ENCODE measurements at regions not wholly inside any gene's neighbourhood (a gene's known extent, or its start where the extent isn't known, plus 50 kb on each side); places are given as distances from the start of the nearest gene placed in this dataset.

DNA sequence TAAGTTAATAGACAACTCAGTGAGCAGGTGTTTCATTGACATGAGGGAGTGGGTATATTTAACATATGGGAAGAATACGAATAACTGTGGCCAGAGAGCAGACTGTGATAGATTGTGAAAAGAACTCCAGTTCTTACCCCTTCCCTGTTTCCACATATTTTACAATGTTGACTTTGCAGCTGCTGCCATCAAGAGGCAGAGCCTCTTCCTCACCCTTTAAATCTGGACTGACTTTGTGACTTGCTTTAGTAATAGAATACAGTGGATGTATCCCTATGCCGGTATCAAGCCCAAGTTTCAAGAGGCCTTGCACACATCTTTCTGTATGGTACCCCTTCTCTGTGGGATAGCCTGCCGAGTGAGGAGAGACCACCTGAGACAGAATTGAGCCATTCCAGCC, 356.7 kb downstream of the ETNK1 start:
- H3K4me3 ChIP-seq (ENCODE audit: low read length) = no peak overlapping the region
- no peaks in the 10 kb centered on the region for H3K9me3 ChIP-seq (ENCODE audit: control insufficient read depth, insufficient read depth, low read length)
- H3K79me2 ChIP-seq (ENCODE audit: control insufficient read depth, low read length) = no peaks in the 10 kb centered on the region
- H3K4me1 ChIP-seq (ENCODE audit: control insufficient read depth, low read length) = no peaks in the 10 kb centered on the region
- H3K9me2 ChIP-seq (replicated peaks; ENCODE audit: control insufficient read depth, low read length) = no peaks in the 10 kb centered on the region
- no peaks in the 10 kb centered on the region for H4K20me1 ChIP-seq (ENCODE audit: control insufficient read depth, insufficient read depth, low read depth, low read length)
- TF ChIP-seq EZH2phosphoT487 (IDR thresholded peaks at IDR 0.05; ENCODE audit: borderline replicate concordance, low read length) = no peak
- TF ChIP-seq, protein P1, sequence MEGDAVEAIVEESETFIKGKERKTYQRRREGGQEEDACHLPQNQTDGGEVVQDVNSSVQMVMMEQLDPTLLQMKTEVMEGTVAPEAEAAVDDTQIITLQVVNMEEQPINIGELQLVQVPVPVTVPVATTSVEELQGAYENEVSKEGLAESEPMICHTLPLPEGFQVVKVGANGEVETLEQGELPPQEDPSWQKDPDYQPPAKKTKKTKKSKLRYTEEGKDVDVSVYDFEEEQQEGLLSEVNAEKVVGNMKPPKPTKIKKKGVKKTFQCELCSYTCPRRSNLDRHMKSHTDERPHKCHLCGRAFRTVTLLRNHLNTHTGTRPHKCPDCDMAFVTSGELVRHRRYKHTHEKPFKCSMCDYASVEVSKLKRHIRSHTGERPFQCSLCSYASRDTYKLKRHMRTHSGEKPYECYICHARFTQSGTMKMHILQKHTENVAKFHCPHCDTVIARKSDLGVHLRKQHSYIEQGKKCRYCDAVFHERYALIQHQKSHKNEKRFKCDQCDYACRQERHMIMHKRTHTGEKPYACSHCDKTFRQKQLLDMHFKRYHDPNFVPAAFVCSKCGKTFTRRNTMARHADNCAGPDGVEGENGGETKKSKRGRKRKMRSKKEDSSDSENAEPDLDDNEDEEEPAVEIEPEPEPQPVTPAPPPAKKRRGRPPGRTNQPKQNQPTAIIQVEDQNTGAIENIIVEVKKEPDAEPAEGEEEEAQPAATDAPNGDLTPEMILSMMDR (IDR thresholded peaks at IDR 0.05; ENCODE audit: low read depth, low read length, poor library complexity, severe bottlenecking) = no peak
- no peak overlapping the region for H3K4me2 ChIP-seq (ENCODE audit: low read length)
- no peaks in the 10 kb centered on the region for H3K36me3 ChIP-seq (ENCODE audit: control insufficient read depth, low read length)
- no peaks in the 10 kb centered on the region for H3K27me3 ChIP-seq (ENCODE audit: control insufficient read depth, low read length)
- no peak overlapping the region for H3K27ac ChIP-seq (ENCODE audit: low read depth, low read length)
- no peaks in the 10 kb centered on the region for H3F3A ChIP-seq (ENCODE audit: control insufficient read depth, insufficient read depth)

DNA sequence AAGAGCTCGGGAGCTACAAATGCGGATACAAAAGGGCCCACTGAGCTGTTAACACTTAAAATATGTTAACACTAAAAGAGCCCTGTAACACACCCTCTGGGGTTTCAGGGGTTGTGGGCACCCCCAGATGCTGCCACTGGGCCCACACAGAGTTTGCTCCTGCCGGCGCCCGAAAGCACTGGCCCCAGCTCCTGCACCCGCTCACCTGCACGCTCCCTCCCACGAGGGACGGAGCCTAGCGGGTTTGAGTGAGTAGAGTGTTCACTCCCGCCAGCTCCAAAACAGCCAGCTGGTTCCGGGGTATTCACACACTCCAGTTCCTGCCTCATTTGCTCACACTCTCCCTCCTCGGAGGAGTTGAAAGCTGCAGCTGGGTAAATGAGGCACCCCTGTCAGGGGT, 357.7 kb downstream of the ETNK1 start:
- Histone ChIP-seq H3K36me3 (ENCODE audit: control insufficient read depth, low read length) (no peaks in the 10 kb centered on the region), H3K4me2 (ENCODE audit: low read length) (no peak overlapping the region), H4K20me1 (ENCODE audit: control insufficient read depth, insufficient read depth, low read depth, low read length) (no peaks in the 10 kb centered on the region), H3K4me3 (ENCODE audit: low read length) (no peak overlapping the region), H3K27me3 (ENCODE audit: control insufficient read depth, low read length) (no peaks in the 10 kb centered on the region), H3K4me1 (ENCODE audit: control insufficient read depth, low read length) (no peaks in the 10 kb centered on the region), H3K79me2 (ENCODE audit: control insufficient read depth, low read length) (no peaks in the 10 kb centered on the region), H3F3A (ENCODE audit: control insufficient read depth, insufficient read depth) (no peaks in the 10 kb centered on the region), H3K9me2 (replicated peaks; ENCODE audit: control insufficient read depth, low read length) (no peaks in the 10 kb centered on the region), H3K9me3 (ENCODE audit: control insufficient read depth, insufficient read depth, low read length) (no peaks in the 10 kb centered on the region), H3K27ac (ENCODE audit: low read depth, low read length) (no peak overlapping the region)
- TF ChIP-seq EZH2phosphoT487 (IDR thresholded peaks at IDR 0.05; ENCODE audit: borderline replicate concordance, low read length) = no peak

DNA sequence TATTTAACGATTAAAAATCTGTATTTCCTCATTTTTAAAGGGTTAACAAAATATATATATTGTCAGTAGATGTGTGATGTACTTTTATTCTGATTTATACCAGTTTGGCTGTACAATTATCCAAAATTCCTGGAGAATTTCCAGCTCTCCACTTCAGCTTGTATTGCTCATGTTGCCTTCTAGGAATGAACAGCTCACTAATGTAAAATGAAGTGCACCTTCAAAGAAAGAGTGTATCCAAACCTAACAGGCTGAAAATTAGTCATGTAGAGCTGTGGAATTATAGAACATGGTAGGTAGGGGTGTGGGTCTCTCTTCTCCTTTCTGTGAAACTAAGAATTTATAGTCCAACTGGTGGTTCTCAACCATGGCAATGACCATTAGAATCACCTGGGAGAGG, 362.0 kb downstream of the ETNK1 start:
- no peaks in the 10 kb centered on the region for H3K79me2 ChIP-seq (ENCODE audit: control insufficient read depth, low read length)
- no peak overlapping the region for H3K27ac ChIP-seq (ENCODE audit: low read depth, low read length)
- TF ChIP-seq EZH2phosphoT487 (IDR thresholded peaks at IDR 0.05; ENCODE audit: borderline replicate concordance, low read length) = no peak
- TF ChIP-seq, protein P1 (IDR thresholded peaks at IDR 0.05; ENCODE audit: low read depth, low read length, poor library complexity, severe bottlenecking) = no peak
- H3K4me3 ChIP-seq (ENCODE audit: low read length) = no peak overlapping the region
- no peaks in the 10 kb centered on the region for H3F3A ChIP-seq (ENCODE audit: control insufficient read depth, insufficient read depth)
- no peaks in the 10 kb centered on the region for H3K27me3 ChIP-seq (ENCODE audit: control insufficient read depth, low read length)
- no peaks in the 10 kb centered on the region for H3K36me3 ChIP-seq (ENCODE audit: control insufficient read depth, low read length)
- no peak overlapping the region for H3K4me2 ChIP-seq (ENCODE audit: low read length)
- no peaks in the 10 kb centered on the region for H3K9me3 ChIP-seq (ENCODE audit: control insufficient read depth, insufficient read depth, low read length)
- no peaks in the 10 kb centered on the region for H4K20me1 ChIP-seq (ENCODE audit: control insufficient read depth, insufficient read depth, low read depth, low read length)
- no peaks in the 10 kb centered on the region for H3K4me1 ChIP-seq (ENCODE audit: control insufficient read depth, low read length)
- no peaks in the 10 kb centered on the region for H3K9me2 ChIP-seq (replicated peaks; ENCODE audit: control insufficient read depth, low read length)

DNA sequence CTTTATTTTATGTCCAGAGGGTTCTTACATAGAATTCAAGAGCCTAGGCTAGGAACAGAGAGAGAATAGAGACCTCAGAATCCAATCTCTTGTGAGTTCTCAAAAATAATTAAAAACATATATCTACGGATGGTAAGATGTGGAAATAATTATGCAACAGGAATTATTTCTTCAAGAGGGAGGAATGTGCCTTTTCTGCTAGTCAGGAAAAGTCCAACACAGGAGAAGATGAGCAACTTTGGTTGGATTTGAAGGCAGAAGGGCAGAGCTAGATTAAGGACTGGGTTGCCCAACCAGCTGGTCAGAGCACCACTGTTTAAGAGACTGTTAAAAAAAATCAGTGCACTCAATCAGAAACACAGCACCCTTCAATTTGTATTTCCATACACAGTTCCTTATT, 365.5 kb downstream of the ETNK1 start:
- Histone ChIP-seq H3K27ac (ENCODE audit: low read depth, low read length) (no peak overlapping the region), H3K9me3 (ENCODE audit: control insufficient read depth, insufficient read depth, low read length) (no peaks in the 10 kb centered on the region), H3K4me3 (ENCODE audit: low read length) (no peak overlapping the region), H3K36me3 (ENCODE audit: control insufficient read depth, low read length) (no peaks in the 10 kb centered on the region), H3K4me1 (ENCODE audit: control insufficient read depth, low read length) (no peaks in the 10 kb centered on the region), H3K27me3 (ENCODE audit: control insufficient read depth, low read length) (peaks cover 2% of the 10 kb centered on the region; the same call in 1 of the 2 replicates), H3K4me2 (ENCODE audit: low read length) (no peak overlapping the region), H3K9me2 (replicated peaks; ENCODE audit: control insufficient read depth, low read length) (no peaks in the 10 kb centered on the region), H4K20me1 (ENCODE audit: control insufficient read depth, insufficient read depth, low read depth, low read length) (no peaks in the 10 kb centered on the region), H3F3A (ENCODE audit: control insufficient read depth, insufficient read depth) (no peaks in the 10 kb centered on the region), H3K79me2 (ENCODE audit: control insufficient read depth, low read length) (no peaks in the 10 kb centered on the region)
- TF ChIP-seq, protein P1 (IDR thresholded peaks at IDR 0.05; ENCODE audit: low read depth, low read length, poor library complexity, severe bottlenecking) = no peak
- no peak for TF ChIP-seq EZH2phosphoT487 (IDR thresholded peaks at IDR 0.05; ENCODE audit: borderline replicate concordance, low read length)
